IPS-NIHi7 (cell line): ENCODE measurements at regions not wholly inside any gene's neighbourhood (a gene's known extent, or its start where the extent isn't known, plus 50 kb on each side); places are given as distances from the start of the nearest gene placed in this dataset.
A peak's percentile ranks its signal among the peaks of the same experiment; 100 is the strongest.
"Not testable (repeated sequence)": the region's sequence is repeated elsewhere in the genome, so short reads cannot be mapped to it uniquely, and the experiment has no call there.

ENCODE experiments used
- DNase-seq: peaks from one replicate; pipeline ENCODE4 v3.0.0; 2012; ENCODE audit warnings: mixed read lengths; ENCODE audit errors: extremely low spot score

DNA sequence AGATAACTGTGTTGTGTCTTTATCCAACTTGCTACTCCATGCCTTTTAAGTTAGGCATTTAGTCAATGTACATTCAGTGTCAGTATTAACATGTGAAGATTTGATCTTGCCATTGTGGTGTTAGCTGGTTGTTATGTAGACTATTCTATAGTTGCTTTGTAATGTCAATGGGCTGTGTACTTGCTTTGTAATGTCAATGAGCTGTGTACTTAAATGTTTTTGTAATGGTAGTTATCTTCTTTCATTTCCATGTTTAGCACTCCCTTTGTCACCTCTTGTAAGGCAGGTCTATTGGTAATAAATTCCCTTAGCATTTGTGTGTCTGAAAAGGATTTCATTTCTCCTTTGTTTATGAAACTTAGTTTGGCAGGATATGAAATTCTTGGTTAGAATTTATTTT lies 53.4 kb downstream of the MC4R start:
- DNase-seq: no peak

DNA sequence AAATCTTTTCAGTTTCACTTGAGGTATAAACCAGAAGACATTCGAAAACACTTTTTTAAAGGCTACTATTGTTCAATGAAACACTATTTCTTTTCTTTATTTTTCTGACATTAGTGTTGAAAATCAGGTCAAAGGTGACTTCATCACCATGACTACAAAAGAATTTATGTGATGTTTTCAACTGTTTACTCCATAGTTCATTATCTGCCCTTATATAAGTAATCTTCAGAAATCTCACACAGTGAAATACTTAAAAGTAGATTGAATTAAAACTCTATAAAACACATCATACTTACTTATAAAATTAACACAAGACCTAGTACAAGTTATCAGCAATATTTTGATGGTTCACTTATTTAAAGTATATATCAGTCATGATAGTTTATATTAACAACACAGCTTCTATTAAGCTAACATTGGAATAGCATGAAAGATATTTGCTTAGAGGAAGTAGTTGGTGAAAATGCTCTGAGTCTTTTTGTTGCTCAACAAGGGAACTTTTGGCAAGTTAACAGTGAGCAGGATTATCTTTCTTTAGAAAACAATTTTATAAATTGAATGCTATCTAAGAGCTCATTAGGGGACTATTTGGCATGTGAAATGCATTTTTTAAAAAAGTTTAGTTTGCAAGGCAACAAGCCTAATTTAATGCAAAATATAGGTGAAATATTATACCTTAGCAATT lies 60.8 kb downstream of the MC4R start:
- no peak for DNase-seq

DNA sequence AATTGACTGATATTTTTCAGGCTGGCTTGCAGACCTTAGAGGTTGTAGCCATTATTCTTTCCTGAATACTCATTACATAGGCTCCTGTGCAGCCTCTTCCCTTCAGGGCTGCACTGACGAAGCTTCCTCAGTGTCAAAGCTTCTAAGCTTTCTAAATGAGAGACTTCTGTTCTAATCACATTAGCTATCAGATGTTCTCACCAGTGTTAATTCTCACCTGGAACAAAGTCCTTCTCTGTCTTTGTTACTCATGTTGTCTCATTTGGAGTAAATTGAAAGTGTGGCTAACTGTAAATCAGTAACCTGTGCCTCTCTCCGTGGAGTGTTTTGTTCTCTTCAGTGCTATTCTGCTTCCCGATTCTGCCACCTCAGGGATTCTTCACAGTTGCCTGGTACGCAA lies 76.9 kb downstream of the MC4R start:
- peak; percentile 10 for DNase-seq

DNA sequence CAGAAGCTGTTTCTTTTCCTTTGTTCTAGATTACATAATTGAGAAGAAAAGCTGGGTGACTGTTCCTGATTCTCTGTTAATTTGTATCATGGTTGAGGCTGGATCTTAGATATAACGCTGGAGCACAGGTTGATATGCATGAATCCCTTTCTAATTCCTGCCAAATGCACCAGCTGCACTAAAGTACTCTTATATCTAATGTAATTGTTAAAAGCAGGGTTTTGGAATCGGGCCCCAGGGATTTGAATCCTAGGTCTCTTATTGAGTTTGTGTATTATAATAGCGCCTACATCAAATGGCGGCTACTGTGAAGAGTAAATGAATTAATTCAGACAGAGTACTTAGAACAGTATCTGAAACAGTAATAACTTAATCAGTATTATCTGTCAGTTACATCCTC lies 80.4 kb downstream of the MC4R start:
- no peak for DNase-seq

DNA sequence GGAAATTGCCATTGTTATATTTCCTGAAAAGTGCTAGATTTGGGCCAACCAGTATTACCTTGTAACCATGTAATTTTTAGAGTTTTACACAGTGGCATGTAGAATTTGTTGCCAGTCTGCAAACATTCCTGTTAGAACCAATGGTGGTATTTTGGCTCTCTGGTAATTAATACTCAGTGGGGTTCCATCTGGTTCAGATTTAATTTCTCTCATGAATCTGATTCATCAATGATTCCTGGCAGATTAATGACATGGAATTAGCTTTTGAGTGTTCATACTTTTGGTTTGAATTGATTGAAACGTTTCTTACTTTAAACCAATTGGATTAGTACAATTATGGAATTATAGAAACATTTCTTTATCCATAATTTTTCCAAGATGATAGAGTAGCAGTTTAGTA lies 93.2 kb downstream of the MC4R start:
- DNase-seq: no peak

DNA sequence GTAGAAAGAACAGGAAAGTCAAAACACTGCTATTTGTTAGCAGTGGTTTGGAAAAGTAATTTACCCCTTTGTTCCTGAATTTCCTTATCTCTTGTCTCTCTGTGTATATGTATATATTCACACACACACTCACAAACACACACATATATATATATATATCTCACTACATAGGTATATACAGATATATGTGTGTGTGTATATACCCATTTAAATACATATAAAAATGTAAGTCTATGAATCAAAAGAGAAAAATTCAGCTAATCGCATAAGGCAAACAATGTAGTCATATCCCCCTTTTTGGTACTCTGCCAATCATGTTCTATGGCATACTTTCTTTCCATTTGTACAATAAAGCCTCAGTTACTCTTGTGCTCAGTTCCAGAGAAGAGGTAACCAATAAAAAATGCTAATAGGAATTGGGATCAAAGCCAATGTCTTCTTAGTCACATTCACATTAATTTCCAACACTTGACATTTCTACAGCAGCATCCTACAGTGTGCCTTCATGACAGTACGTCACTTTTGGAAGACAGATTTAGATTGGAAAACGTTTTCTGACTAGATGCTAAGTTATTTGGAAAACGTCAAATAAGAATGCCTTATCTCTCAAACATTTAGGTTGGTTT lies 94.6 kb downstream of the MC4R start:
- DNase-seq: no peak

DNA sequence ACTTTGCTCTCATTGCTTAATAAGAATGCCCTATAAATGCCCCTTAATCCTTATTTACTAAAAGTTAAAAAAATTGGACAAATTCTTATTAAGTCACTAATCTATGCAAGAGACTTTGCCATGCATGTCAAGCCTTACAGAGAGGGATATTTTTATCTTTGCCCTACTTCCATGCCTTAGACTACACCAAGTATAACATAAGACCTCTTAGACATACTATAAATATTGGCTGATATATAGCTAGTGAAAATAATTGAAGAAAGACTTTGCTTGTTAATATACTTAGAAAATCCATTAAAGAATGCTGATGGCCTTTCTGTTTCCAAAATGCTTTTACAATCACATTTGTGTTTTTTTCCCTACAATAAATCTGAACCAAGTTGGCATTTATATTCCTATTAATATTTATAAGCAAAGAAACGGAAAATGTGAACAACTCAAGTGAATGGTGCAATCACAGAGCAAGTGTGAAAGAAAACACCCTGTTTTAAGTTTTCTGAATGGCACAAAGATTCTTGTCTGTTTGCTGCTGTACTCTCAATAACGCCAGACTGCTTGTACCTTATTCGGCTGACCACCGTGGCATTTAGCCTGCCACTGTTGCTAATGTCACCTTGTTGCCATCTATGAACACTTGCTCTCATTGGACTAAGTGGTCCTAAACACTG lies 105.0 kb downstream of the MC4R start:
- no peak for DNase-seq

DNA sequence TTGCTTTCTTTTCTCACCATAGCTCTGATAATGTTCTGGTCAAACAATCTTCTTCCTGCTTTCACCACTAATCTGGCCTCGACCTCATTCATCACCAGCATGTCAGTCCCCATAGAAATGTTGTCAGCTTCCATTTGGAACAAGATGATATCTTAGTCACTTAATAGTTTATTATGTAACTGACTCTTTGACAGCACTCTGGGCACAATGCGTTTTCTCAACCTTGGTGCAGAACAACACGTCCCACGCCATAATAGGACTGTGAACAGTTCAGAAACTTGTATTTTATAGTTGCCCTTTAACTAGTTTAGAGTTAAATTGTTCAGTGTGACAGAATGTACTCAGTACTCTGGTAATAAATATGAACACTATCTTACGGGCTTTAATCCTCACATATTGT lies 106.0 kb downstream of the MC4R start:
- no peak for DNase-seq

DNA sequence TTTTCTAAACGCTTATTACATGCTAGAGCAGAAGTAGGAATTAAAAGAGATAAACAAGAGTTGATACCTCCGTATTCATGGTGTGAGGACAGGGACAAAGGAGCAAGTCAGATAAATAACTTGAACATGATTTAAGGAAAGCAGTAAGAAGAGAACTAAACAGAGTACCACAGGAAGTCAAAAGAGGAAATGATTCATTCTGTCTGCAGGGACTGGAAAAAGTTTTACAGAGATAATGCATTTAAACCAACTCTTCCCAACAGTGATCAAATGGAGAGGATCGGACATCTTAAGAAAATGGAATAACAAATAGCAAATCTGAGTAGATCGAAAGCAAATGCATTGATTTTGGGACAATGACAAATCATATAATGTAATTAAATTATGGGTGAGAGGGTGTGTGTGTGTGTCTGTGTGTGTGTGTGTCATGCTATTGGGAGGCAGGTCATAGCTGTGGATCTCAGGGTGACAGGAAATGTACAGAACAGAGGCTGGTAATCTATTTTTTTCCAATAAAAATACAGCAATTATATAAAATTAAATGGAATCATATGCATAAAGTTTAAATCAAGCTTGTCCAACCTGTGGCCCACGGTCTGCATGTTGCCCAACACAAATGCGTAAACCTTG lies 113.4 kb downstream of the MC4R start:
- no peak for DNase-seq

DNA sequence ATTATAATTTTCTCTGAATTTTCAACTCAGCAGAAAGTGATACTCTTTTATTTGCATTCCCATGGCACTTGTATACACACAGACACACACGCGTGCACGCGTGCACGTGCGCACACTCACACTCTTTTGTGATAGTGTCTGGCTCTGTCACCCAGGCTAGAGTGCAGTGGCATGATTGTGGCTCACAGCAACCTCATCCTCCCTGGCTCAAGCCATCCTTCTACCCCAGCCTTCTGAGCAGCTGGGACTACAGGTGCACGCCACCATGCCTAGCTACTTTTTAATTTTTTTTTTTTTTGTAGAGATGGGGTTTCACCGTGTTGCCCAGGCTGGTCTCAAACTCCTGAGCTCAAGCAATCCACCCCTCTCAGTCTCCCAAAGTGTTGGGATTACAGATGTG lies 123.2 kb downstream of the MC4R start:
- DNase-seq: no peak

DNA sequence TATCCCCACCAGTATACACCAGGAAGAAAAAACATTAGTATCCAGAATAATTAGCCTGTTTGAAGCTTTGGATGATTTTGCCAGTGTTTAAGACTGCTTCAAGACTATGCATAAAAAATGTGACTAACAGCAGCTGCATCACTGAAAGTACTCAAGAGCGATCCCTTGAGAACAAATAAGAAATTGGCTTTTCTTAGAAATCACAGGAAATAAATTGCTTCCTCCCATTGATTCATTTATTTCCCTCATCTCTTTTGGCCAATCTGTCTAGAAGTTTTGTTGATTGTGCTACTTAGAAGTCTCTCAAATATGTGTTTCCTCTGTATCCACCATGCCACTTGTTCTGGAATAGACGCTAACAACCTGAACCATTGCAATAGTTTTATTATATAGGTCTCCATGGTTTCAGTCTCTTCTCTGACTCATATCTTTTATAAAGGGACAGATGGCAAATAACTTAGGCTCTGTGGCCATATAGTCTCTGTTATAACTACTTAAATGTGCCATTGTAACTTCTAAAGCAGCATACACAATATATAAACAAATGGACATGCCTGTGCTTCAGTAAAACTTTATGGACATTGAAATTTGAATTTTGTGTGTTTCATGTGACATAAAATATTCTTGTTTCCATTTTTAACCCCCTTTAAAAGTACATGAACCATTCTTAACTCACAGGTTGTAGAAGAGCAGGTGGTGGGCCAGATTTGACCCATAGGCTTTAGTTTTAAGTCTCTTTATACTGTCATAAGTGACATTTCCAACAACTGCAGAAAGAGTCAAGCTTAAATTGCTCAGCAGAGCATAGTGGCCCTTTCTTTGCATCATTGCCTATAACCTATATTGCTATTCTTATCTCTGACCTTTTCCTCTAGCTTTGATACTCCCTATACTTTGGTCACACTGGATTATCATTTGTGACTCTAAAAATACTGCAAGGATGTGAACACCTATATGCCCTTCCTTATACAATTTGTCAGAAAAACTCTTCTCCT lies 123.9 kb downstream of the MC4R start:
- no peak for DNase-seq

DNA sequence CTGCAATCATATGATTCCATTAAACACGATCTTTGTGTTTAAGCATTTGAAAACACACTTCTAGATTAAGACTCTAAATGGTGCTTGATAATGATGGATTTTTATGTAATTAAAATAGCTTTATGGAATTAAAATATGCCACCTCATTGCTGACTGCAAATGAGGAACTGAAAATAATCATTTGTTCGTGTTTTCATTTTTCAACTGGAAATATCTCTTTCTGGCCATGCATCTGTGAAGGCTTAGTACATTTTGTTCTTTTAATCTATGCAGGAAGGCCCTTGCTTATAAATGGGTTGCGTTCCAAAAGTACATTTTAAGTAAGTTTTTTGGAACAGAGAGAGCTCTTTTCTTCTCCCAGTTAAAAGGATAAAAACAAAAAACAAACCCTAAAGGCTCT lies 125.5 kb downstream of the MC4R start:
- DNase-seq: no peak

DNA sequence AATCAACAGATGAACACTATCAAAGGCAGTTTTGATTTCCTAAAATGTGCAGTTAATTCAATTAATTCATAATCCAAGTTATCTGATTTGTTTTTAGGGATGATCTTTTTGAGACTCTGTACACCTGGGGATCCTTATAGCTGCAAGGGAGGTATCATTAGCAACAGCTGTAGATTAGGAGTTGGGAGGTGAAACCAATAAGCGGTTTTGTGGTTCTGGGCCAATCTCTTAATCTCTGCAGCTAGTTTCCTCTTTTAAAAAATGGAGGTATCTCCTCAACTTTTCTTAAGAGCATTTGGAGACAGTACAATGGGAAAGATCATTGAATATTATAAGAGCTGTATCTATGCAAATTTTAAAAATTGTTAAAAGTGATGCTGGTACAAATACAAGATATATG lies 126.0 kb downstream of the MC4R start:
- DNase-seq: no peak

DNA sequence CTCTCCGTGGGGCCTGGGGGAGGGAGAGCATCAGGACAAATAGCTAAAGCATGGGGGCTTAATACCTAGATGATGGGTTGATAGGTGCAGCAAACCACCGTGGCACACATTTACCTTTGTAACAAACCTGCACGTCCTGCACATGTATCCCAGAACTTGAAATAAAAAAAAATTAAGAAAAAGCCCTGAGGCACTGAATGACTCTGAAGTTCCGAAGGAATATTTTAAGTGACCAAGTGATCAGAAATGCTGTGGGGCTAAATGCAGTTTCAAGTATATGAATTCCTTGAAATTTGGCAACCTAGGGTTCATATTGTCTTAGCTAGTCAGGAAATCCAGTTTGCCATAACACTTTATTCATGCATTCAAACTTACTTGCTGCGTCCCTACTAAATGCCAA lies 127.5 kb downstream of the MC4R start:
- DNase-seq: no peak

DNA sequence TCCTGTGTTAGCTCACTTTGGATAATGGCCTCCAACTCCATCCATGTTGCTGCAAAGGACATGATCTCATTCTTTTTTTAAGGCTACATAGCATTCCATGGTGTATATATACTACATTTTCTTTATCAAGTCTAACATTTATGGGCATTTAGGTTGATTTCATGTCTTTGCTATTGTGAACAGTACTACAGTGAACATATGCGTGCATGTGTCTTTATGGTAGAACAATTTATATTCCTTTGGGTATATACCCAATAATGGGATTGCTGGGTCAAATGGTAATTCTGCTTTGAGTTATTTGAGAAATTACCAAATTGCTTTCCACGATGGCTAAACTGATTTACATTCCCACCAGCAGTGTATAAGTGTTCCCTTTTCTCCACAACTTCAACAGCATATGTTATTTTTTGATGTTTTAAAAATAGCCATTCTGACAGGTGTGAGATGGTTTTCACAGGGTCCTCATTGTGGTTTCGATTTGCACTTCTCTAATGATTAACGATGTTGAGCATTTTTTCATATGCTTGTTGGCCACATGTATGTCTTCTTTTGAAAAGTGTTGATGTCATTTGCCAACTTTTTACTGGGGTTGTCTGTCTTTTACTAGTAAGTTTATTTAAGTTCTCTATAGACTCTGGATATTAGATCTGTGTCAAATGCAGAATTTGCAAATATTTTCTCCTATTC lies 133.4 kb downstream of the MC4R start:
- DNase-seq: not testable (repeated sequence)

DNA sequence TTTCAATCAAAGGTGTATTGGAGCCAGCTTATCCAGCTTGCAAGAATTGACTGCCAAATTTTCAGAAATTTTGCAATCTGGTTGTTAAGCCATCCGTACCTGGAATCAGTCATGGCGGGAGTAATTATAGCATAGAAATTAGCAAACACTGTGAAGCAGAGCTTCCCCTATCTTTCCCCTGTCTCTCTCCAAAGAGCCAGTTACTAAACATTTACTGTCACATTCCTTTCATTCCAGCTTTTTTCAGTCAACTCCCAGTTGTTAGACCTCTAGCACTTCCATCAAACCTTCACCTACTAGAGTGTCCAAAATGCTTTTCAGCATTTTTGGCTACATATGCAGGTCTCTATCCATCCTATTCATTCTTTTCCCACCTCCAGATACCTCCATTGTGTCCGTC lies 137.4 kb downstream of the MC4R start:
- peak; percentile 29 for DNase-seq

DNA sequence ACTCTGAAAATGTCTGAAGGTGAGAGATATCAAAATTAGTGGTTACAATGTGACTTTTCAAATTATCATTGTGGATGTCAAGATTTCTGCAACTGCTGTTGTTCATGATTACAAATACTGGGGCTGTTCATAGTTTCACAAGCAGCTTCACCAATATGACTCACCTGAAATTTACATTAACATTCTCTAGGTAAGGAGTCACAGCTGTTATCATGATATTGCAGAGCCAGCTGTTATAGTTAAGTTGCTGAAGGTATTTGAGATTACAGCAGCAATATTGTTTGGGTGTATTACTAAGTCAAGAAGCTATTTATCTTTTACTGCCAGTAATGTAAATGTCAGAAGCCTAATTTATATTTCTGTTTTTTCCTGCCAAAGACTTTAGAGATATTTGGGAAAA lies 140.0 kb downstream of the MC4R start:
- no peak for DNase-seq

DNA sequence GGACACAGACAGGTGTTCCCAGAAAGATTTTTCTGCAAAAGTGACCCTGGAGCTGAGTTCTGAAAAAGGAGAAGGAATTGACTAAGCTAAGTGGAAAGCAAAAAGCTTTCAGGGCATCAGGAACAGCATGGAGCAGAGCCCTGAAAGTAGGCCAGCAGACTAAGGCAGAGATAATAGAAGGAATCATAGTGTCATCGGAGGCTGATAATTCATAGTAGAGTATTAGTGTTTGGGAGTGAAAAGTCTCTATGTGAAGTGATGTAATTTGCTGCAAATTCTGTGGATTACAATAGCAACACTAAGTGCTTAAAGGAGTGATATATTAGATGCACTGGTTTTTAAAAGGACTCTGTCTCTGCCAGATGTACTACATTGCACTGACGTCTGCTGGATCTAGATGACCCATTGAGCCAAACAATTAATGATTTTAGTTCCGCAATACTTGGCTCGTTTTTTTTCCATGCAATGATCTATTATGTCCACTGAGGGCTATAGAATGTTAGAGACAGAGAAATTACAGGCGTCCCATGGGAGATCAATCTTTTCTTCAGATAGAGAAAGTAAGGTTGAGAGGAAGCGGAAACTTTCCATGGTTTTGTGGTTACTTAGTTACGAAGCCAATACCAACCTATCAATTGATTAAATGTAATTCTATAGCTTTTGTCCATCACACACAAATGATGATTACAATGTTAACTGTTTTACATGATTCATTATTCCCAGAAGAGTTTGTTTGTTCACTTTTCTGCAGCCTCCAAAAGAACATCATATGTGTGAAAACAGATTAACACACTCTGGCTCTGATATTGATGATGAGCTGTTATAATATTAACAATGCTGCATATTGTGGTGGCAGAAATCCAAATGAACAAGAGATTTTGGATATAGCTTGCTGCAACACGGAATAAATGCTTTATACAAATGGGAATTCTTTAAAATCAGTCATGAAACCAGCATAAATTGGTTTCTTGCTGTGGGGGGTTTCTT lies 143.7 kb downstream of the MC4R start:
- no peak for DNase-seq

DNA sequence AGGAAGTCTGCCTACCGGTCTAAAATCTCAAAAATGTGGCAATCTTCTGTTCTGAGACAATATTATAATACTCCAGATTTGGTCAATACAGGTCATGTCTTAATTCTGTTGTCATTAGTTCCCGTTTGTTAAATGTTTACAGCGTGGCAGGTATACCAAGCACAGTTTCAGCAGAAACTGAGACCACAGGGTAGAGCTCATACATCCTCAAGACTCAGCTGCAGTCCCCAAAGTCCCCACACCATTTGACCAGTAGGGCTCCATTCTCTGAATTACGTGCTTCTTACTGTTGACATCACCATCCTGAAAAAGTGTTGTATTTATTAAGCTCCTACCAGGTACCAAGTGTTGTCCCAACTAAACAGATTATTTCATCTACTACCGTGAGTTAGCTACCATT lies 157.1 kb downstream of the MC4R start:
- no peak for DNase-seq

DNA sequence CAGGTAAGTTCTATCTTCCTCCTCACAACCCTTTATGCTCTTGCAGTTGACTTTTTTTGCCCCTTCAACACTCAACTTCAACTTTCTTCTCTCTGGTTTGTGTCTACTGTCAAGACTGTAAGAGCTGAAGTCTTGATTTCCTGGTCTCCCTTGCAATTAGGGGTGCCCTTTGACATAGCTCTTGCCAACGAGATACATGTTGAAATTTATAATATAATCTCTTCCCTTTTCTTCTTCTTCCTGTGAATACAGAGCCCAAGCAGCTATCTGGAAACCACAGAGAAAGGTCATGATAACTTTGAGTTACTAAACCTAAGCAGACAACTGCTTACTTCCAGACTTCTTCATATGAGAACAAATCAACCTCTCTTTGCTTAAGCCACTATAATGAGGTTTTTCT lies 163.5 kb downstream of the MC4R start:
- DNase-seq: no peak
